ENCODE measurements at regions not wholly inside any gene's neighbourhood (a gene's known extent, or its start where the extent isn't known, plus 50 kb on each side); places are given as distances from the start of the nearest gene placed in this dataset.
"Not testable (repeated sequence)": the region's sequence is repeated elsewhere in the genome, so short reads cannot be mapped to it uniquely, and the experiment has no call there.

- ATAC-seq (no peak), DNase-seq (ENCODE audit: low read depth, low spot score) (no peak)
- Histone ChIP-seq H3K27ac (ENCODE audit: low read depth, low read length) (no peak overlapping the region), H3K27me3 (ENCODE audit: insufficient read depth, low read length) (no peaks in the 10 kb centered on the region), H3K4me3 (replicated peaks in 1 of 2; ENCODE audit: low read depth in 1 of 2, low read length in 2 of 2) (no peak overlapping the region), H3K4me2 (ENCODE audit: low read length) (no peak overlapping the region), H3K79me2 (ENCODE audit: insufficient read depth, low read length) (no peaks in the 10 kb centered on the region), H3K36me3 (ENCODE audit: control insufficient read depth in 1 of 2, insufficient read depth in 2 of 2, low read length in 2 of 2) (no peaks in the 10 kb centered on the region), H3K9ac (ENCODE audit: low read length) (no peak overlapping the region), H3K4me1 (ENCODE audit: control insufficient read depth in 1 of 2, insufficient read depth in 2 of 2, low read length in 2 of 2) (no peaks in the 10 kb centered on the region), H4K20me1 (ENCODE audit: insufficient read depth) (no peaks in the 10 kb centered on the region), H3K9me3 (ENCODE audit: control insufficient read depth in 1 of 2, insufficient read depth in 1 of 2, low read depth in 1 of 2, low read length in 2 of 2) (peaks cover 0 to 2% of the 10 kb centered on the region in 2 experiments; a peak in 1 of 4 replicates), H3K9me2 (ENCODE audit: insufficient read depth) (no peaks in the 10 kb centered on the region), H2AFZ (ENCODE audit: low read depth, low read length, poor library complexity, severe bottlenecking) (no peak overlapping the region)
- intact Hi-C loops (cut with micrococcal nuclease), result no loop called here
- ChIA-PET RAD21 (ENCODE audit: low non-redundant PET in 1 of 2, low total read pairs in 2 of 2, uncharacterized antibody in 2 of 2, unreplicated experiment in 2 of 2) (no interaction called here), CTCF (no interaction called here), POLR2A (no interaction called here)
- no TSS peak for BruUV-seq (replicated peaks)
- TF ChIP-seq CBX3 (IDR thresholded peaks at IDR 0.05; ENCODE audit: low read depth), result no peak
- TF ChIP-seq, protein P1, sequence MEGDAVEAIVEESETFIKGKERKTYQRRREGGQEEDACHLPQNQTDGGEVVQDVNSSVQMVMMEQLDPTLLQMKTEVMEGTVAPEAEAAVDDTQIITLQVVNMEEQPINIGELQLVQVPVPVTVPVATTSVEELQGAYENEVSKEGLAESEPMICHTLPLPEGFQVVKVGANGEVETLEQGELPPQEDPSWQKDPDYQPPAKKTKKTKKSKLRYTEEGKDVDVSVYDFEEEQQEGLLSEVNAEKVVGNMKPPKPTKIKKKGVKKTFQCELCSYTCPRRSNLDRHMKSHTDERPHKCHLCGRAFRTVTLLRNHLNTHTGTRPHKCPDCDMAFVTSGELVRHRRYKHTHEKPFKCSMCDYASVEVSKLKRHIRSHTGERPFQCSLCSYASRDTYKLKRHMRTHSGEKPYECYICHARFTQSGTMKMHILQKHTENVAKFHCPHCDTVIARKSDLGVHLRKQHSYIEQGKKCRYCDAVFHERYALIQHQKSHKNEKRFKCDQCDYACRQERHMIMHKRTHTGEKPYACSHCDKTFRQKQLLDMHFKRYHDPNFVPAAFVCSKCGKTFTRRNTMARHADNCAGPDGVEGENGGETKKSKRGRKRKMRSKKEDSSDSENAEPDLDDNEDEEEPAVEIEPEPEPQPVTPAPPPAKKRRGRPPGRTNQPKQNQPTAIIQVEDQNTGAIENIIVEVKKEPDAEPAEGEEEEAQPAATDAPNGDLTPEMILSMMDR (IDR thresholded peaks at IDR 0.05 in 2 of 3, conservative IDR thresholded peaks at IDR 0.05 in 1 of 3; ENCODE audit: borderline replicate concordance in 1 of 3, insufficient read depth in 1 of 3, low read depth in 2 of 3, low read length in 2 of 3), result no peak
- no peak for TF ChIP-seq ZNF274 (IDR thresholded peaks at IDR 0.05; ENCODE audit: low read depth, low read length)
- TF ChIP-seq POLR2A (IDR thresholded peaks at IDR 0.05; ENCODE audit: borderline replicate concordance, extremely low read depth, insufficient read depth, insufficient read length), result no peak
- TF ChIP-seq RAD21 (IDR thresholded peaks at IDR 0.05; ENCODE audit: low read depth), result no peak
These were observed 423.9 kb downstream of the HS3ST3B1 start for GRCh38 chr17:14724770-14725169.

DNA sequence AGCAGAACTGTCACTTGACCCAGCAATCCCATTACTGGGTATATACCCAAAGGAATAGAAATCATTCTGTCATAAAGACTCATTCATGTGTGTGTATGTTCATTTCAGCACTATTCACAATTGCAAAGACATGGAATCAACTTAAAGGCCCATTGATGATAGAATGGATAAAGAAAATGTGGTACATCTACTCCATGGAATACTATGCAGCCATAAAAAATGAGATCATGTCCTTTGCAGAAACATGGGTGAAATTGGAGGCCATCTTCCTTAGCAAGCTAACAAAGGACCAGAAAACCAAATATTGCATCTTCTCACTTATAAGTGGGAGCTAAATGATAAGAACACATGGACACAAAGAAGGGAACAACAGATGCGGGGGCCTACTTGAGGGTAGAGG is 422.5 kb downstream of the HS3ST3B1 start:
- H3K4me1 ChIP-seq (ENCODE audit: control insufficient read depth in 1 of 2, insufficient read depth in 2 of 2, low read length in 2 of 2); CTCF ChIA-PET; DNase-seq (ENCODE audit: low read depth, low spot score); POLR2A ChIA-PET; H3K36me3 ChIP-seq (ENCODE audit: control insufficient read depth in 1 of 2, insufficient read depth in 2 of 2, low read length in 2 of 2); H3K9me3 ChIP-seq (ENCODE audit: control insufficient read depth in 1 of 2, insufficient read depth in 1 of 2, low read depth in 1 of 2, low read length in 2 of 2); H3K4me3 ChIP-seq (replicated peaks in 1 of 2; ENCODE audit: low read depth in 1 of 2, low read length in 2 of 2); H3K4me2 ChIP-seq (ENCODE audit: low read length); intact Hi-C loops (cut with micrococcal nuclease); H4K20me1 ChIP-seq (ENCODE audit: insufficient read depth); BruUV-seq (replicated peaks); H3K27me3 ChIP-seq (ENCODE audit: insufficient read depth, low read length); H3K27ac ChIP-seq (ENCODE audit: low read depth, low read length); H2AFZ ChIP-seq (ENCODE audit: low read depth, low read length, poor library complexity, severe bottlenecking); H3K79me2 ChIP-seq (ENCODE audit: insufficient read depth, low read length); ATAC-seq; H3K9me2 ChIP-seq (ENCODE audit: insufficient read depth); RAD21 ChIA-PET (ENCODE audit: low non-redundant PET in 1 of 2, low total read pairs in 2 of 2, uncharacterized antibody in 2 of 2, unreplicated experiment in 2 of 2); H3K9ac ChIP-seq (ENCODE audit: low read length): not testable (repeated sequence)
